NCI-H345 treated with DMSO at 0.1 percent for 48 hours (cell line): ENCODE measurements at regions not wholly inside any gene's neighbourhood (a gene's known extent, or its start where the extent isn't known, plus 50 kb on each side); places are given as distances from the start of the nearest gene placed in this dataset.

Experiments used
- DNase-seq: peaks from one replicate; lab custom pipeline; 2025; ENCODE audit not compliant: unreplicated experiment; lab: John Stamatoyannopoulos, UW

- no peak for DNase-seq
Measured at GRCh38 chr4:158010361-158010760, 162.5 kb downstream of the GASK1B start.

GRCh38 chr4:158008551-158009218 is 164.1 kb downstream of the GASK1B start:
- no peak for DNase-seq

- DNase-seq: no peak
Measured at GRCh38 chr4:158007566-158007965, 165.3 kb downstream of the GASK1B start.

DNA sequence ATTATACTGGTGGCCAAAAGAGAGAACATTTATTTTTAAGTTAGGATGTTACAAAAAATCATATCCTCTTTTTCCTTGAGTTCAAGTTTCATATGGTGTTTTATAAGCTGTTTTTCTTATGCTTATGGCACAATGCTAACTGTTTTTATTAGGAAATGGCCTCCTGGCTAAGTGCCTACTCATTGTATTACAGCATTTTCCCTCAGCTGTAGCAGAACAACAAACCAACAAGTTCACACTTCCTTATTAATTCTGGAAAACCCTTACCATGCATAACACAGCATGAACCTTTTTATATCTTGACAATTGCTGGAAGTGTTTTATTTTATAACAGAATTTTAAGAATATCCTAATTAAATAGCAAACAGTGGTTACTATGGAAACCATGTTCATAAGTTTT is 165.8 kb downstream of the GASK1B start:
- DNase-seq: no peak

GRCh38 chr4:158005021-158005420 is 167.8 kb downstream of the GASK1B start:
- no peak for DNase-seq

DNA sequence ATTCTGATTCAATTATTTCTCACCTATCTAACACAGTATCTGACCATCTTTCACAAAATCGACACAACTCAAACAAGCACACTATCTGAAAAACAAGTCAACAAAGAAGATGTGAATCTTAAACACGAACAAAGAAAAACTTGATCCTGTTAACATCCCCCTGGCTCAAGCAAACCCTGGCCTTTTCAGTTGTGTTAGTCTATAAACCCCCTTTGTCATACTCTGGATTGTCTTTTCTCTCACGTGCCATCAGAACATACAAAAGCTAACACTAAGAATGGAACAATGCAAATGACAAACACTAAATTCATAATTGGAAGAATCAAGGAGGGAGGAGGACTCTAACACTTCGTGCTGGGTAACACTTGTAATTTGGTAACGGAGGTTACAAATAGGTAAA is 168.7 kb downstream of the GASK1B start:
- no peak for DNase-seq

DNA sequence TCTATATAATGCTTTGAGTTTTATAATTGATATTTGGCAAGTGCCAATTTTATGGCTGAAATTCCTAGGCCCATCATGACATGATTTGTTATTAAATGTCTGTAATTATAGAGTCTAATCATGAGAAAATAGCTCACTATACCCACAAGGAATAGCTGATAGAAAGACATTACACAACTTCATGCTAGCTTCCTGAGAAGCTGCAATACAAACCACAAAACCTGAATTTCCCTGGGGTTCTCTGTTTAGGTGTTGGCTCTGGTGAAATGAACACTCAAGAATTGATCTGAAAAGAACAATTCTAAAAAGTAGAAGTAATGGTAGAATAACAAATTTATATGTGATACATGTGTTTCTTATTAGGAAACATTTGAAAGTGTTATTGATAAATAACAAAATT is 169.6 kb downstream of the GASK1B start:
- no peak for DNase-seq

DNA sequence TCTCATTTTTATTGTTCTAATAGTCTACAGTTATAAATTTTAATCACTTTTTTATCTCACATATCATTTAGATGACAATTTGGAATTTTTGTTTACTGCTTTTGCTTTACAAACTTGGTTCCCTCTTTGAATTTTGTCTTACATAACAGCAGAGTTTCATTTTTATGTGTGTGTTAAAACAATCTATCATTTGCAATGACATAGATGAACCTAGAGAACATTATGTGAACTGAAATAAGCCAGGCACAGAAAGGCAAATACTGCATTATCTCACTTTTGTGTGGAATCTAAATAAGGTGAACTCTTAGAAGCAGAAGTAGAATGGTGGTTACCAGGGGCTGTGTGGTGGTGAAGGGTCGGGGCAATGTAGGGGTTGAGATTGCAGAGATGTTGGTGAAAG is 170.7 kb downstream of the GASK1B start:
- DNase-seq: no peak

GRCh38 chr4:158001756-158002155 is 171.1 kb downstream of the GASK1B start:
- DNase-seq: no peak

DNA sequence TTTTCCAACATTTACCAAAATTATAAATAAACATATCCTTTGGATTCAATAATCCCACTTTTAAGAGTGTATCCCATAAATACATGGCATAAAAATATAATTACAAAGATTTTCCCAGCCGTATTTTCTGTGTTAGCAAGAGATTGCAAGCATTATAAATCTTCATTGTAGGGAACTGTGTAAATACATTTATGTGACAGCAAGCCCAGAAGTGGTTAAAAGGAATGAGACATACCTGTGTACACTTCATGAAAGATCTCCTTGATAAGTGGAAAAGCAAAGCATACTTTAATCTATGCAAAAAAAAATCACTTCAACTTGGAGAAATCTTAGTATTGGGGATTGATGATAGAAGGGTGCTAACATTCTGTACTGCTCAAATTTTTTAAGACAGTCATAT is 173.1 kb downstream of the GASK1B start:
- no peak for DNase-seq

GRCh38 chr4:157997296-157997695 is 175.5 kb downstream of the GASK1B start:
- DNase-seq: no peak

GRCh38 chr4:157996061-157997028 is 176.5 kb downstream of the GASK1B start:
- DNase-seq: no peak

DNA sequence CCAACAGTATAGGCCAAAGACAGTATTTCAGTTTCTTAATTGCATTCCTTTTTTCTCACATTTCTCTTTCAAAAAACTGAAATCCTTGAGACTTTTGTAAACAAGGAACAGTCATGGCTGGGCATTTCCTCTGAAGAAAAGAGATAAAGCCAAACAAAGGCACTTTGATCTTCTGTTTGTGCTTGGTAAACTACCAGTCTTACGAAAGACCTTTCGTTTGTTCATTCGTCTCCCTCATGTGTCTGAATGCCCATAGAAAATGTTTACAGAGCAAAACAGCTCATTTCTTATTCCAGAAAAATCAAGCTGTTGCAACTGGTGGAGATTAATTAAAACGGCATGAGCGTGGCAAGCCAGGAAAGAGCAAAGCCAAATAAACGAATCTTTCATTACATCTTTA is 178.0 kb downstream of the GASK1B start:
- no peak for DNase-seq

DNA sequence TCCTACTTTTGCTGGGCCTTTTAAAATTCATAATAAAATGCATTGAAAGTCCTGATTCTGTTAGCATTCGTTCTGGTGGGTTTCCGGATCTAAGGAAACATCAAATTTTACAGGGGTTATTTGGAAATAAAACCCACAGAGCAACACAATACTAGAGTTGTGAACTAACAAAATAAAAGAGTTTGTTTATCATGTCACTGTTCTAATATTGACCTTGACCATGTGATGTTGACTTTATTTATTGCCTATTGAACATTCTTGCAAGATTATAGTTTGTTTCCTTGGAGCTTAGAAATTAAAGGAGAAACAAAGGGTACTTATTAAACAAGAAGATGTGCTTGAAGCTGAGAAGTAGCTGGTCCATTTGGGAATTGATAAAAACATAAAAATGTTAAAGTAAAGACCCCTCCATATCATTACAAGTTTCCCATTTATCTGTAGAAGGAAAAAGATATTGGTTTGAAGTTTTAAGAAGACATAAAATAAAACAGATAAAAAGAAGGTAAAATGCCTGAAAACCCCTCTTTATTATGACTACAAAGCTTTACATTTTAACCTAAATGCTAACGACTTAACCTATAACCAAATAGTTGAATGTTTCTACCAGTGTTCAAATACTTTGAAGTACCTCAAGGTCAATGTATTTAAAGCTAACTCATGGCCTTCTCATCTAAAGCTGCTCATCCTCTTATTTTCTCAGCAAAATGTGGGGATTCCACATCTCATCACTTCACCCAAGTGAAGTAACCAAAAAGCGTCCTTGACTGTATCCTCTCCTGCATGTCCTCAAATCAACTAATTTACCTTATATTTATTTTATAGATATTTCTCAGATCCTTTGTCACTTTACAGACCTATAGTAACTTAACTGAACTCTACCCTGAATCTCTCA is 179.6 kb downstream of the GASK1B start:
- DNase-seq: no peak

DNA sequence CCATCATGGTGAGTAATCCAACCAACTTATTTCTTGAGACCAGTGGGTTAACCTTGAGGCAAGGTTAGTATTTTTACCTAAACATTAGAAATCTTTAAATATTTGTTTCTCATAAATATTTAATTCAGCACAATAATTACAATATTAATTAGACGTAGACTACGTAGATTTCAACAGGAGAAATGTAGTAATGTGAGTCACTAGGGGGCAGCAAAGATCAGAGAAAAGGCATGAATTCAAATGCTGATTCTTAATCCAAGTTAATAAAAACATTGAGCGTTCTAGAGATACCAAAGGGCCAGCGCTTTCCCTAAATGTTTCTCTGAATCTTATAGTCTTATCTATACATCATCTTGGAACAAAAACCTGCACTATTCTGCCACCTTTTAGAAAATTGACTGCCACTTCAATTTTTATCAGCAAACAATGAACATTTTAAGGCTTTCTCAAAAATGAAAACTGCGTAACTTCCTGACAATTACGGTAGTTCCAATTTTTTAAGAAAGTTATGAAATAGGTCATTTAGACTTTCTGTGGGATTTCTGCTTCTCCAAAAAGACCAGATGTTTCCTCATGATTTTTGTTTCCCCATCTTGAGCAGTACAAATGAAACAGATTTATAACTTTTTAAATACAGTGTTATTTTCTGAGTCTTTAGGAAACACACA is 180.7 kb downstream of the GASK1B start:
- peak; percentile 21 for DNase-seq

GRCh38 chr4:157988641-157989040 is 184.2 kb downstream of the GASK1B start:
- DNase-seq: no peak

GRCh38 chr4:157984285-157984911 is 188.4 kb downstream of the GASK1B start:
- no peak for DNase-seq

- DNase-seq: no peak
Measured at GRCh38 chr4:157983300-157983699, 189.5 kb downstream of the GASK1B start.

DNA sequence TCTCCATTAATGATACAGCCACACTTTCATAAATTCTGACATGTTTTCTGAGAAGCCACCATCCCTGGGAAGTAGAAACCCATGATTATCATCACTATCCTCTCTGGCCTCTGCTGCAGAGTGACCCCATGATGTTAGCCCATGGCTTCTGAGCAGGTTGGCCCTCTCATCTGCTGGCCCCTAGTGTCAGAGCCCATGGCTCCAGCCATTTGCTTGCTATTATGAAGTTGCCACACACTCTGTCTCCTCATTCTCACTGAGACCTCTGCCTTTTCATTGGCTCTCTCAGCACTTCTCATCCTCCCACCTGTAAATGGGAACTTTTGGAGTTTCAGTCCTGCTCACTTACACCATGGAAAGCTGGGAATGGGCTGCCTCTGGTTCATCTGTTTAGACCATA is 192.7 kb downstream of the GASK1B start:
- DNase-seq: no peak

- DNase-seq: peak; percentile 63
Measured at GRCh38 chr4:157978680-157979361, 194.0 kb downstream of the GASK1B start.
